Embryonic facial prominence (tissue), 1 donor: ENCODE measurements at regions not wholly inside any gene's neighbourhood (a gene's known extent, or its start where the extent isn't known, plus 50 kb on each side); places are given as distances from the start of the nearest gene placed in this dataset.

Source experiments
- DNase-seq: peaks from one replicate; pipeline ENCODE4 v3.0.0-alpha.2; 2016; ENCODE audit errors: extremely low spot score

- DNase-seq: no peak
These were observed 68.3 kb downstream of the CHST1 start for GRCh38 chr11:45597097-45597496.

GRCh38 chr11:45596571-45596970 is 68.9 kb downstream of the CHST1 start:
- DNase-seq: no peak

- no peak for DNase-seq
These were observed 71.4 kb downstream of the CHST1 start for GRCh38 chr11:45593992-45594391.

- no peak for DNase-seq
These were observed 72.8 kb downstream of the CHST1 start for GRCh38 chr11:45592636-45593035.

DNA sequence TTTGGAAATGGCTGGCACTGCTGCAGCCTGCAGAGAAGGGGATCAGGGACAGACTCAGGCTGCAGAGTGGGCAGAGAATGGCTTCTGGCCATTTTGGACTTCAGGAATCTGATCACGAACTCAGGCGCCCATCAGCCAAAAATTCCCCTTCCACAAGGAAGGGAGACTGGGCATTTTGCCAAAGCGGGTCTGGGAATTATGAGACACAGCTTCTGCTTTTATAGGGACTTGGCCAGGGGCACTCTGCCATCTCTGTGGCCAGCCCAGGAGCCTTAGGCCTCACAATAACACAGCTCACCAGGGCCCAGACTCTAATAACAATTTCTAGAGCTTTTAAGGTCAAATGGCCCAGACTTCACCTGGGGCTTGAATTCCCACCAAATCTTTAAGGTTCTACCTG is 74.7 kb downstream of the CHST1 start:
- DNase-seq: no peak

- DNase-seq: no peak
These were observed 80.2 kb downstream of the CHST1 start for GRCh38 chr11:45585205-45585604.

DNA sequence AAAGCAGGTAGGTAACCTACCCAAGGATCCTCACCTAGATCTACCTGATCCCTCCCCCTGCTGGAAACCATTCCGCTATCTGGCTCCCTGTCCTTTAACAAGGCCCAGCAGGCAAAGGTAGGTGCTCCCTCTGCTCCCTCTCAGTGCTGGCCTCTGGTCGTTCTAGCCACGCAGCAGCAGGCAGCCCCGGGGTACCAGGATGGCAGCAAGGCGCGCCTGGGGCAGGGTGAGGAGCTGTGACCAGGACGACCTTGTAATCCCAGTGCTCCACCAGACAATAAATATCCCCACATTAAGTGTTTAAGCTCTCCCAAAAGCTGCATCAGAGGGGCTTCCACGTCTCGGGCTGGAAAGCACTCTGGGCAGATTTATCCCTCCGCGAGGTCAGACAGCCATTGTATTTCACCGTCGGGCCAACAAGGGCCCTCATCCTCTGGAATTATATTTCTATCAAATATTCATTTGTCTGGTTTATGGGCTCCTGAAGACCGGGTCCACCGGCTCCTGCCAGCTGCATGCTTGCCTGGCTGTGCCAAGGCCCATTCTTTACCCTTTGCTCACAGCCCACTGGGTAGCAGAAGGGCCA is 81.3 kb downstream of the CHST1 start:
- no peak for DNase-seq

DNA sequence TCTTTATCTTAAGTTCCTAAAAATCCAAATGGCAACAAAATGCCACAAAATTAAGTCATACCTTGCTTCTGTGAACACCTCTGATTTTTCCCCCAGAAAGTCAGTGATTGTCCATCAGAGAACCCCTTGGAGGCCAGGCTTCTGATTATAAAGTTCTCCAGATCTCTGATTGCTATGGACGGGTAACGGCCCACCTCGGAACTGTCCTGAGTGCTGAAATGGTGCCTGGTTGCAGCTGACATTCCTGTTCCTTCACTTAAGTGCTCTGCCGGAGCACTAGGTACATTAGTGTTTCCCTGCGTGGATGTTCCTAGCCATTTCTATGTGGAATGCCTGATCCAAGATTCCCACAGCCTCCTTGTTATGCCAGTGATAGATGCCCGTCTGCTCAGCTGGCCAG is 85.0 kb downstream of the CHST1 start:
- DNase-seq: no peak

- DNase-seq: no peak
These were observed 87.1 kb downstream of the CHST1 start for GRCh38 chr11:45578316-45578715.

- no peak for DNase-seq
These were observed 87.7 kb downstream of the CHST1 start for GRCh38 chr11:45577752-45578151.

DNA sequence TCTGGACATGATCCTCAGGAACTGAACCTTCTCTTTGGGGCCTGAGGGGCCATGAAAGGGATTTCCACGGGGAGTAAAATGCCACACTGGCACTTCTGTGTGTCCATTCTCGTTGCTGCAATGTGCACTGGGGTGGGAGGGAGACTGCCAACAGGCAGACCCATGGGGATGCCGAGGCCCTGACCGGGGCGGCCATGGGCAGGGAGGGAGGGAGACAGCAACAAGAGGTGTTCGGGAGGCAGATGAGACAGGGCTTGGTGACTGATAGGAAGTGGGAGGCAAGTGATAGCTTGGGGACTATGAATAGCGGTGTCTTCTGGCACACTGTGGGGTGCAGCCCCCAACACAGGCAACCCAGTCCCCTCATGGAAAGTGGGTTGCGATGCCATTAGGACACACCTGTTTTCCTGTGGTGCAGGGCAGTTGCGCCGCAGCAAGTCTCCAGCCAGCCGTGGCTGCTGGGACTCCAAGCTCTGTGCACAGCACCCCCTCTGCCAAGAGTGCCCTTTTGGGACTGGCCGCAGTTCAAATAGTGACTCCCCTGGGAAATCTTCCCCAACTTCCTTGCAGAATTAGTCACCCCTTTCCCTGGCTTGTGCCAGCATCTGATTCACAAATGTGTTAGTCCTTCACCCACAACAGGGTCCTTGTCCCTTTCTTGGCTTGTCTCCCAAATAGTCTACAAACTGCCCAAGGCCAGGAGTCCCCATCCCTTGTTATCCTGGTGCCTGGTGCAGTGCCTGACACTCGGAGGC is 88.8 kb downstream of the CHST1 start:
- DNase-seq: no peak

GRCh38 chr11:45573728-45574127 is 91.7 kb downstream of the CHST1 start:
- DNase-seq: no peak

DNA sequence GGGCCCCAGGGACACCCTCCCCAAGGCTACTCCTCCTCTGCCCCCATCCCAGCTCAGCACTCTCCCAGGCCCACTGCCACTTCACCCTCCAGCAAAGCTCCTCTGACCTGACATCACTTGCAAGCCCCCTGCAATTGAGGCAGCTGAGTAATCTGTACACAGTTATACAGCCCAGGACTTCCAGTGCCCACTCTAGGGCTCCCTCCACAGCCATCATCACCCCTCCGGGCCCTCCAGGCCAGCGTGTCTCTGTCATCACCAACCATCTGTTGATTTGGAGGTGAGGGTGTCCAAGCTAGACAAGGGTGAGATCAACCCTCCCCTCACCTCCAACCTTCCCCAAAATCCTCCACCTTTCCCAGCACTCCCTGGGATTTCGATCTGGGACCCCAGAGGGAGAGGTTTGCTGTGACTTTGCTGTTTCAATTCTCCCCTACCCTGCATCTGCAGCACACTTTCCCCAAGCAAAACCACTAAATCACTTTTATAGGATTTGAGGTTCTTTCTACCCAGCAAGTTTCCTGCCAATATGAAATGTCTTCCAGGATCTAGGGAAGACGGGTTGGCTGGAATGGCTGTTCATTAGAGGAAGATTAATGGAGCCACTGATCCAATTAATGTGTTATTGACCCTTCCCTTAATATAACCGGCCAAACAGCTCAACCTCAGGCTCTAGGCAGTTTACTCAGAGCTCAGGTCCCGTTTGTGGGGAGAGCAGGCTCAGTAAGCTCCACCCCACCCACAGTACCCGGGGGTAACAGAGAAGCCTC is 92.9 kb downstream of the CHST1 start:
- DNase-seq: no peak

DNA sequence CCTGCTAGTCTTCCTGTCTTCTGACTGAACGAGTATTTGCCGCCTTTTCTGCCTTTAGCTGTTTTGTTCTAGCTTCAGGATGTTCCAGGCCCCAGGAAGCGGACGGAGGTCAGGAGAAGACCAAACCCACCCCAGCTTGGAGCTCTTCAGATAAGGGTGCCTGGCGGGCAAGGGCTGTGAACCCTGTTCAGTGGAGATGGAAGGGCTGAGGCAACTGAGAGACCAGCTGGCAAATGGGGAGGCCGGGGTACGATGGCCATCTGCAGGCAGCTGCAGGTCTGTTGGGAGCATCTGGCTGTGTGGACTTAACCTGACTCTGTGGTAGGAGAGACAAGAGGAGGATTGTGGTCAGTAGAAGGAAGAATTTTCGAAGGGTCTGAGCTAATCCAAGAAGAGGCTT is 95.6 kb downstream of the CHST1 start:
- no peak for DNase-seq

DNA sequence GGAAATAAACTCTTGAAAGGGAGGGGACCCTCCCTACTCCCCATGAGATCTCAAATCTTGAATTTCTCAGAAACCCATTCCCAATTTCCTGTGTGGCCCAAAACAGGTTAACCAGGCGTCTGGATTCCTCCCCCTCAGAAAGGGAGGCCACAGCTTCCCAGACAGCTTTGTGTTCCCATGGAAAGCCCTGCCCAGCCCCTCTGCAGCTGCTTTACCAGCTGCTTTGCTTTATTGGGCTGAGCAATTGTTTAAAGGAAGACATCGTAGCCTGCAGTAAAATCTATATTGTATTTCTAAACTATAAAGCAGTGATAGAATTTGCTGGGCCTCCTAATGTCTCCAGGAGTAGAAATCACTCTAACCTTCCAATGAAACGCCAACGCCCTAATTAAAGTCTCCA is 97.4 kb downstream of the CHST1 start:
- DNase-seq: no peak

DNA sequence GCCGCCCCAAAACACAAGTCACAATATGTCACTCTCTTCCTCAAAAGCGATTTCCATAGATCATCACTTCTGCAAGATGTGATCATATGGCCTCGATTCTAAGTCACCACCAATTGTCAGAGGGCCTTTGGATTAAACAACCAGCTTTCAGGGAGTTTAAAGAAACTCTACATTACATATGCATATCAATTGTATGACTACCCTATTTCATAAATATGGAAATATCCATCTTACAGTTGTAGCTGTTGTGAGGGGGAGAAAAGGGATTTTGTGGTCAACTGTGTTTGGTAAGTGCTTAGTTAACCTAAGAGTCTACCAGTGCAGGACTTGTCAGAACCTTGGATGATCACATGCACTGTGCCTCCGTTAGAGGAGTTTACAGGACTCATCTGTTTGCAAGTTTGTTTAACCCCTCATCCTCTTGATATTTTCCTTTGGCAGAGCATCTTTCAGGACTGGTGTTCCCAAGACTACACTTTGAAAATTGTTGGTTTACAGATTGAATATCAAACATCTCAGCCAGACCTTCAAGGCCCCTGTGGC is 99.9 kb downstream of the CHST1 start:
- no peak for DNase-seq

GRCh38 chr11:45563810-45564209 is 101.6 kb downstream of the CHST1 start:
- DNase-seq: no peak

DNA sequence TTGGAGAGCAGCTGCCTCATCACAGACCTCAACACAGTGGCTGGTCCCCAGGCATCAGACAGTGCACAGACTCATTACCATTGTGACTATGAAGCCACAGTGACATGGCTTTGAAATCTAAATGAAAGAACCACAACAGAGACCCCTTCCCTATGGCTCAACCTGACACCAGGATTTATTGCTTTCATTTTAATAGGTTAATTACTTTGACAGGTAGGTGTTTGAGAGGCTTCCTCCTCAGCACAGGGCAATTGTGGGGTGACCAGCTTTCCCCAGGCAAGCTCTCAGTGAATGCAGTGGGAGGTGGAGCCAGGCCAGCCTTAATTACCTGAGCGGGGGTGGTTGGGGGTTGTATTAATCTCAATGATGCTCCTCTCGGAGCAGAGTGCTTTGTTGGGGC is 102.3 kb downstream of the CHST1 start:
- no peak for DNase-seq

GRCh38 chr11:45560913-45561281 is 104.5 kb downstream of the CHST1 start:
- no peak for DNase-seq

DNA sequence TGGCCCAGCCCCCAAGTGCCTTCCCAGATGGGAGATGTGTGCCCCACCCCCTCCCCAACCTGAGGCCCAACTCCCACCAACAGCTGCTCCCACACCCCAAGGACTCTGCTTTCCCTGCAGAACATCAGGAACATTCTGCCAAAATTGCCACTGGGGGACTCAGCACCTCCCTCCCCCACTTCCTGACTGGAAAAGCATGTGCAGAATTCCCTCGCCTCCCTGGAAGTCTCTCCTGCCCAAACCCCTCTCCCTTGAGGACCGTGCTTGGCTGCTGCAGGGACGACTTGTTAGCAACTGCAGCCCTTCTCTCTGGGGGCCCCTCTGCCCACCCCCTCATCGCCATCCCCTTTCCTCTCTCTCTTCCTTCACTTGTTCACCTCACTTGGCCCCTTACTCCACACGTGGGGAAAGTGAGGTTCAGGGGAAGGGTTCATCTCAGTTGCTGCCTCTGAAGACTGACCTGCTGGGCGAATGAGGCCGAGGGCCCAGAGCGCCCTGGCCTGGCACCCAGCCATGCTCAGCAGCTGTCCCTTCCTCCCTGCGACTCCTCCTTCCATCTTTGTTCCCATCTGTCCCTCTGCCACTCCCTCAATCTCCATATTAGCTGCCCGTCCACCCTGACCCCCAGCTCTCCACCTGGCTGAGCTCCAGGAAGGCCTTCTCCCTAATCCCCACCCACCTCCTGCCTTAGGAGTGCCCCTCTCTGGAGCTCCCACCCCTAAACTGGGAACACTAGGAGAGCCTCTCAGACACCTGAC is 105.1 kb downstream of the CHST1 start:
- DNase-seq: no peak

GRCh38 chr11:45556851-45557707 is 108.3 kb downstream of the CHST1 start:
- no peak for DNase-seq
